Tibial nerve (tissue), 4 donors: ENCODE measurements at regions not wholly inside any gene's neighbourhood (a gene's known extent, or its start where the extent isn't known, plus 50 kb on each side); places are given as distances from the start of the nearest gene placed in this dataset.

Experiments
- DNase-seq, 2 donors: peaks; one replicate each; pipeline ENCODE4 v3.0.0-alpha.2; 2019; ENCODE audit warnings: low spot score in 2 of 2
- H3K27ac ChIP-seq, 4 donors: fragments of 200-600 bp; sonication (generic) in 3 of 4; one replicate each; pipeline ENCODE4 v1.5.1; 2017 to 2019; ENCODE audit warnings: mild to moderate bottlenecking in 1 of 4
- H3K27me3 ChIP-seq, 2 donors: fragments of 200-600 bp; sonication (generic) in 1 of 2; one replicate each; pipeline versions ENCODE4 v1.5.1 to v1.6.0; 2017 to 2019
- H3K36me3 ChIP-seq, 3 donors: fragments of 200-600 bp; sonication (generic); one replicate each; pipeline ENCODE4 v1.5.1; 2018 to 2019
- H3K4me1 ChIP-seq, 4 donors: fragments of 200-600 bp; sonication (generic) in 3 of 4; one replicate each; pipeline ENCODE4 v1.5.1; 2017 to 2019
- H3K4me3 ChIP-seq, 4 donors: fragments of 200-600 bp; sonication (generic) in 3 of 4; one replicate each; pipeline ENCODE4 v1.5.1; 2017 to 2019; ENCODE audit warnings: mild to moderate bottlenecking in 1 of 4, moderate library complexity in 1 of 4
- H3K9me3 ChIP-seq, 4 donors: fragments of 200-600 bp; sonication (generic) in 3 of 4; one replicate each; pipeline ENCODE4 v1.5.1; 2017 to 2019
- EP300 ChIP-seq, 2 donors: sonication (generic); formaldehyde crosslinking; IDR thresholded peaks; one replicate each; pipeline ENCODE4 v1.6.1; 2017; ENCODE audit warnings: antibody characterized with exemption in 2 of 2, mild to moderate bottlenecking in 1 of 2
- POLR2A ChIP-seq, 2 donors: fragments of 450-650 bp; IDR thresholded peaks; one replicate each; pipeline ENCODE4 v1.6.1; 2017; ENCODE audit warnings: antibody characterized with exemption in 2 of 2, mild to moderate bottlenecking in 2 of 2, moderate library complexity in 2 of 2
- WGBS, 2 donors: methylation state at CpG; one replicate each; pipeline ENCODE4 v1.1.5; 2018; 5-methylcytosine and 5-hydroxymethylcytosine counted together
- TF ChIP-seq, protein P1 (sequence below), 5 experiments: fragments of 200-600 bp in 3 of 5; fragments of 450-650 bp in 2 of 5; sonication (generic) in 3 of 5; IDR thresholded peaks; one replicate each; pipeline ENCODE4 v1.5.1; 2016 to 2019; ENCODE audit warnings: antibody characterized with exemption in 5 of 5, mild to moderate bottlenecking in 3 of 5, moderate library complexity in 2 of 5

DNA sequence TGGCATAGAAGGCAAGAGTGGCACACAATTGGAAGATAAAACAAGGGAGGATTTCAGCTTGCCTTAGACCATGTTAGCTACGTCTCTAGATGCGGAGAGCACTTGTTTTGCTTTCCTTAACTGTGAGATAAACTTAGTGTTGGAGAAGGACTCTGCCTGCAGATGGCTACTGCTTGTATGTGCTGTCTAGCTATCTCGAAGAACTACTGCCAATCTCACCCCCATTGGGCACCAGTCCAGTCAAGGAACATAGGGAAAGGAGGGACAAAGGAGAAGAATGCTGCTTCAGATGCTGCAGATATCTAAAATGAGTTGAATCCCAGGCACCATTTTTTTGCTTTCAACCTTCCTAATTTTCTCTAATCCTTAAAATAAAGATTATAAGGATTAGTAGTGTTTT is 726.0 kb upstream of the ARGLU1 start:
- 78 to 81% methylated on average over 3 of the region's 3 CpGs for WGBS, 2 donors
- DNase-seq, result no peak

DNA sequence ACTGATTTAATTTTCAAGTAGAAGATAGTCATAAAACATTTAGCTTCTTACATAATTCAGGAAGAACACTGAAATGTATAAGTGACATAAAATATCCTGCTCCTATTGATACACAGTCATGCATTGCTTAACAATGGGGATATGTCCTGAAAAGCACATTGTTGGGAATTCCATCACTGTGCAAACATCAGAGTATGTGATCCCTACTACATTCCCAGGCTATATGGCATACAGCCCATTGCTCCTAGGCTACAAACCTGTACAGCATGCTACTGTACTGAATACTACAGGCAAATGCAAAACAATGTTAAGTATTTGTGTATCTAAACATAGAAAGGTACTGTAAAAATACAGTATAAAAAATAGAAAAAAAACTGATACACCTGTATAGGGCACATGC is 723.9 kb upstream of the ARGLU1 start:
- no peak for TF ChIP-seq EP300 (IDR thresholded peaks at IDR 0.05)
- TF ChIP-seq POLR2A (IDR thresholded peaks at IDR 0.05), result no peak
- TF ChIP-seq, protein P1, sequence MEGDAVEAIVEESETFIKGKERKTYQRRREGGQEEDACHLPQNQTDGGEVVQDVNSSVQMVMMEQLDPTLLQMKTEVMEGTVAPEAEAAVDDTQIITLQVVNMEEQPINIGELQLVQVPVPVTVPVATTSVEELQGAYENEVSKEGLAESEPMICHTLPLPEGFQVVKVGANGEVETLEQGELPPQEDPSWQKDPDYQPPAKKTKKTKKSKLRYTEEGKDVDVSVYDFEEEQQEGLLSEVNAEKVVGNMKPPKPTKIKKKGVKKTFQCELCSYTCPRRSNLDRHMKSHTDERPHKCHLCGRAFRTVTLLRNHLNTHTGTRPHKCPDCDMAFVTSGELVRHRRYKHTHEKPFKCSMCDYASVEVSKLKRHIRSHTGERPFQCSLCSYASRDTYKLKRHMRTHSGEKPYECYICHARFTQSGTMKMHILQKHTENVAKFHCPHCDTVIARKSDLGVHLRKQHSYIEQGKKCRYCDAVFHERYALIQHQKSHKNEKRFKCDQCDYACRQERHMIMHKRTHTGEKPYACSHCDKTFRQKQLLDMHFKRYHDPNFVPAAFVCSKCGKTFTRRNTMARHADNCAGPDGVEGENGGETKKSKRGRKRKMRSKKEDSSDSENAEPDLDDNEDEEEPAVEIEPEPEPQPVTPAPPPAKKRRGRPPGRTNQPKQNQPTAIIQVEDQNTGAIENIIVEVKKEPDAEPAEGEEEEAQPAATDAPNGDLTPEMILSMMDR (IDR thresholded peaks at IDR 0.05), result no peak
- Histone ChIP-seq H3K27me3 (no peaks in the 10 kb centered on the region), H3K27ac (no peak overlapping the region), H3K4me1 (no peaks in the 10 kb centered on the region), H3K4me3 (no peak overlapping the region), H3K36me3 (no peaks in the 10 kb centered on the region), H3K9me3 (peaks cover 0 to 2% (median 0%) of the 10 kb centered on the region in 4 donors)
- DNase-seq, result no peak

More for the DNA sequence above, 726.0 kb upstream of the ARGLU1 start:
- Histone ChIP-seq H3K4me1 (no peaks in the 10 kb centered on the region), H3K27ac (no peak overlapping the region), H3K36me3 (no peaks in the 10 kb centered on the region), H3K4me3 (no peak overlapping the region), H3K9me3 (no peaks in the 10 kb centered on the region), H3K27me3 (no peaks in the 10 kb centered on the region)
- no peak for TF ChIP-seq POLR2A (IDR thresholded peaks at IDR 0.05)
- TF ChIP-seq, protein P1 (IDR thresholded peaks at IDR 0.05), result no peak
- no peak for TF ChIP-seq EP300 (IDR thresholded peaks at IDR 0.05)

DNA sequence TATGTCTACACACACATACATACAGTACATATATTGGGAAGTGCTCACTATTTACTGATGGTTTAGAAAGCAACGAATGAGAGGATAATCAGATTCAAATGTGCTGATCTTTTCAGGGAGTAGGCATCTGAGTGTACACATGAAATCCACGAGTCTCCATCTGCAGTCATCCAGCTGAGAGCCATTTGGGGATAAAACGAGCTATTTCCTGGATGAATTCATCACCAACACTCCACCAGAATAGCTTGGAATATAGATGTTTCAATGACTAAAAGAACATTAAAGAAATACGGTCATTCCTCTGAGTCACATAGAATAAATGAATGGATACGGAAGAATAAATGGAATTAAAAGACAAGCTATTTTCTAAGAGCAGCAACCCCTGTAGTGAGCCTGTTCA is 721.6 kb upstream of the ARGLU1 start:
- 74 to 81% methylated on average over 5 of the region's 5 CpGs for WGBS, 2 donors
- H3K9me3 ChIP-seq, result peaks cover 0 to 8% (median 0%) of the 10 kb centered on the region in 4 donors
- TF ChIP-seq EP300 (IDR thresholded peaks at IDR 0.05) (no peak), POLR2A (IDR thresholded peaks at IDR 0.05) (no peak)
- TF ChIP-seq, protein P1 (IDR thresholded peaks at IDR 0.05), result no peak
- H3K27me3 ChIP-seq, result no peaks in the 10 kb centered on the region
- no peak overlapping the region for H3K27ac ChIP-seq
- H3K4me1 ChIP-seq, result no peaks in the 10 kb centered on the region
- no peak for DNase-seq
- H3K4me3 ChIP-seq, result no peak overlapping the region
- H3K36me3 ChIP-seq, result no peaks in the 10 kb centered on the region

DNA sequence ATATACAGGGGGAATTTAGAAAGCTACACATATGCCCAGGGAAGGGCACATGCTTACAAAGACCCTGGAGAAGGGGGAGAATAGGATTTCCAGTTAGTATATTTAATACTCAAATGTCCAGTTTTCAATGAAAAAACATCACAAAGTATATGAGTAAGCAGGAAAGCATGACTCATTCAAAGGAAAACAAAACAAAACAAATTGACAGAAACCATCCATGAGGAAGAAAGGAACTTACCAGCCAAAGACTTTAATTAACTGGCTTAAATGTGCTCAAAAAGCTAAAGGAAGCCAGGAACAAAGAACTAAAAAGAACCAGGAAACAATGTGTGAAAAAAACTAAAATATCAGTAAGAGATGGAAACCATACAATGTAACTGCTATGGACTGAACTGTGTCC is 716.2 kb upstream of the ARGLU1 start:
- TF ChIP-seq, protein P1 (IDR thresholded peaks at IDR 0.05), result no peak
- TF ChIP-seq POLR2A (IDR thresholded peaks at IDR 0.05), result no peak
- no peak overlapping the region for H3K27ac ChIP-seq
- DNase-seq, result no peak
- H3K9me3 ChIP-seq, result peaks cover 0 to 10% (median 0%) of the 10 kb centered on the region in 4 donors
- H3K4me1 ChIP-seq, result no peaks in the 10 kb centered on the region
- no peaks in the 10 kb centered on the region for H3K27me3 ChIP-seq
- H3K36me3 ChIP-seq, result no peaks in the 10 kb centered on the region
- H3K4me3 ChIP-seq, result no peak overlapping the region

DNA sequence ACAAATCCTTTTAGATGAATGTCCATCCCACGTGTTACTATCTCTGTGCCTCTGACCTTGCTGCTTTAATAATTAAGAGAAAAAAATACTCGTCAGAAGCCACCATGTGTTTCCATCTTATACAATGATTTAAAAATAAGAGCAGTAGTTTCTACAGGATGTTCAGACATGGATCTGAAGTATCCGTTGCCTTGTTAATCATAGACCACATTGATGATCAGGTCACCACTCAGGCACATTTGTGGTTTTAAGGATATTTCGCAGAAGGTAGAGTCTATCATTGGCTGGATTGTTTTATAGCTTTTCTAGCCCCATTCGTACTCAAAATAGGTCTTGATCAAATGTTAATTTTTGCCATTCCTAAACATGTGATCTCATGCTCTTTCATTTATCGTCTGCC is 710.0 kb upstream of the ARGLU1 start:
- no peaks in the 10 kb centered on the region for H3K36me3 ChIP-seq
- no peak for TF ChIP-seq EP300 (IDR thresholded peaks at IDR 0.05)
- TF ChIP-seq, protein P1 (IDR thresholded peaks at IDR 0.05), result no peak
- TF ChIP-seq POLR2A (IDR thresholded peaks at IDR 0.05), result no peak
- H3K27ac ChIP-seq, result no peak overlapping the region
- H3K27me3 ChIP-seq, result no peaks in the 10 kb centered on the region
- DNase-seq, result no peak
- H3K9me3 ChIP-seq, result no peaks in the 10 kb centered on the region
- WGBS, 2 donors, result 87 to 88% methylated on average over 6 of the region's 6 CpGs
- H3K4me3 ChIP-seq, result no peak overlapping the region
- H3K4me1 ChIP-seq, result no peaks in the 10 kb centered on the region
